HG02852 (cell line): ENCODE measurements at regions not wholly inside any gene's neighbourhood (a gene's known extent, or its start where the extent isn't known, plus 50 kb on each side); places are given as distances from the start of the nearest gene placed in this dataset.

Experiments
- ATAC-seq: cut with Tn5 transposase; IDR thresholded peaks from one replicate; pipeline ENCODE4 v1.9.1; 2021; ENCODE audit warnings: mild to moderate bottlenecking, moderate library complexity; ENCODE audit not compliant: unreplicated experiment

- ATAC-seq: no peak
These were observed 421.1 kb downstream of the QKI start for GRCh38 chr6:163835439-163836171.

GRCh38 chr6:163834226-163834970 is 419.9 kb downstream of the QKI start:
- no peak for ATAC-seq

- ATAC-seq: no peak
These were observed 417.2 kb downstream of the QKI start for GRCh38 chr6:163831736-163832135.

- ATAC-seq: no peak
These were observed 416.1 kb downstream of the QKI start for GRCh38 chr6:163830641-163831040.

- no peak for ATAC-seq
These were observed 413.7 kb downstream of the QKI start for GRCh38 chr6:163828038-163828795.

GRCh38 chr6:163827143-163827542 is 412.6 kb downstream of the QKI start:
- no peak for ATAC-seq

- ATAC-seq: no peak
These were observed 412.1 kb downstream of the QKI start for GRCh38 chr6:163826629-163827028.

- ATAC-seq: no peak
These were observed 410.5 kb downstream of the QKI start for GRCh38 chr6:163825033-163825432.

GRCh38 chr6:163823577-163823976 is 409.1 kb downstream of the QKI start:
- ATAC-seq: no peak

GRCh38 chr6:163820745-163821458 is 406.4 kb downstream of the QKI start:
- ATAC-seq: no peak

GRCh38 chr6:163820171-163820570 is 405.7 kb downstream of the QKI start:
- ATAC-seq: no peak

- ATAC-seq: no peak
These were observed 404.2 kb downstream of the QKI start for GRCh38 chr6:163818719-163819118.

- no peak for ATAC-seq
These were observed 401.9 kb downstream of the QKI start for GRCh38 chr6:163816441-163816840.

- ATAC-seq: no peak
These were observed 401.3 kb downstream of the QKI start for GRCh38 chr6:163815796-163816195.

GRCh38 chr6:163814494-163815364 is 400.2 kb downstream of the QKI start:
- peak; percentile 90 for ATAC-seq

GRCh38 chr6:163813979-163814493 is 399.5 kb downstream of the QKI start:
- peak; percentile 42 for ATAC-seq

GRCh38 chr6:163811317-163811716 is 396.8 kb downstream of the QKI start:
- no peak for ATAC-seq

GRCh38 chr6:163809364-163809763 is 394.8 kb downstream of the QKI start:
- ATAC-seq: no peak

GRCh38 chr6:163808871-163809270 is 394.4 kb downstream of the QKI start:
- ATAC-seq: no peak

- no peak for ATAC-seq
These were observed 393.7 kb downstream of the QKI start for GRCh38 chr6:163808231-163808630.
